PC-9 (cell line): ENCODE measurements at regions not wholly inside any gene's neighbourhood (a gene's known extent, or its start where the extent isn't known, plus 50 kb on each side); places are given as distances from the start of the nearest gene placed in this dataset.

Source experiments
- CTCF ChIP-seq: fragments of 200-600 bp; sonication (generic); conservative IDR thresholded peaks from 2 replicates; pipeline ENCODE4 v1.6.1; 2017; ENCODE audit warnings: mixed run types, antibody characterized with exemption, mild to moderate bottlenecking, moderate library complexity
- EZH2 ChIP-seq: fragments of 200-600 bp; sonication (generic); IDR thresholded peaks from 2 replicates; pipeline ENCODE4 v1.8.0; 2017; ENCODE audit warnings: antibody characterized with exemption, low read depth

GRCh38 chr3:88262527-88262926, 112.8 kb downstream of the C3orf38 start:
- TF ChIP-seq CTCF: no peak
- no peak for TF ChIP-seq EZH2
